Smooth muscle cell (in vitro differentiated cells): ENCODE measurements at regions not wholly inside any gene's neighbourhood (a gene's known extent, or its start where the extent isn't known, plus 50 kb on each side); places are given as distances from the start of the nearest gene placed in this dataset.

ENCODE experiments used
- DNase-seq: peaks from one replicate; lab custom pipeline; 2025; ENCODE audit not compliant: unreplicated experiment; lab: John Stamatoyannopoulos, UW
- H2AFZ ChIP-seq: fragments of 200-600 bp; sonication (generic); 2 replicates; pipeline ENCODE4 v1.6.0; 2016; ENCODE audit warnings: antibody characterized with exemption, low read depth, mild to moderate bottlenecking
- H3F3A ChIP-seq: fragments of 200-600 bp; sonication (generic); 2 replicates; pipeline ENCODE4 v1.6.0; 2017; ENCODE audit warnings: antibody characterized with exemption, low read depth
- H3K27ac ChIP-seq: fragments of 200-600 bp; sonication (generic); 2 replicates; pipeline ENCODE4 v1.5.1; 2016; ENCODE audit warnings: low read depth, mild to moderate bottlenecking
- H3K27me3 ChIP-seq: fragments of 200-600 bp; sonication (generic); 2 replicates; pipeline ENCODE4 v1.6.1; 2016; ENCODE audit warnings: low read depth, mild to moderate bottlenecking
- H3K36me3 ChIP-seq: fragments of 200-600 bp; sonication (generic); 2 replicates; pipeline ENCODE4 v1.5.1; 2016; ENCODE audit warnings: low read depth
- H3K4me1 ChIP-seq: fragments of 200-600 bp; sonication (generic); 2 replicates; pipeline ENCODE4 v1.5.1; 2016; ENCODE audit warnings: low read depth
- H3K4me2 ChIP-seq: fragments of 200-600 bp; sonication (generic); 2 replicates; pipeline ENCODE4 v1.6.0; 2016; ENCODE audit warnings: mild to moderate bottlenecking
- H3K4me3 ChIP-seq: fragments of 200-600 bp; sonication (generic); 2 replicates; pipeline ENCODE4 v1.5.1; 2016; ENCODE audit warnings: mild to moderate bottlenecking
- H3K79me2 ChIP-seq: fragments of 200-600 bp; sonication (generic); 2 replicates; pipeline ENCODE4 v1.6.0; 2016; ENCODE audit warnings: low read depth, mild to moderate bottlenecking
- H3K9ac ChIP-seq: fragments of 200-600 bp; sonication (generic); 2 replicates; pipeline ENCODE4 v1.6.0; 2016; ENCODE audit warnings: low read depth
- H3K9me3 ChIP-seq: fragments of 200-600 bp; sonication (generic); replicated peaks from 2 replicates; pipeline ENCODE4 v1.5.1; 2016; ENCODE audit warnings: low read depth
- H4K20me1 ChIP-seq: fragments of 200-600 bp; sonication (generic); 2 replicates; pipeline ENCODE4 v1.6.0; 2016; ENCODE audit warnings: low read depth
- WGBS: methylation state at CpG from one replicate; pipeline ENCODE4 v1.1.7; 2016; ENCODE audit warnings: low lambda C conversion rate; 5-methylcytosine and 5-hydroxymethylcytosine counted together
- TF ChIP-seq, protein P1 (sequence below): fragments of 200-600 bp; sonication (generic); IDR thresholded peaks from 2 replicates; pipeline ENCODE4 v1.5.1; 2017; ENCODE audit warnings: borderline replicate concordance, mild to moderate bottlenecking, antibody characterized with exemption; ENCODE audit not compliant: insufficient read depth, poor library complexity, severe bottlenecking

DNA sequence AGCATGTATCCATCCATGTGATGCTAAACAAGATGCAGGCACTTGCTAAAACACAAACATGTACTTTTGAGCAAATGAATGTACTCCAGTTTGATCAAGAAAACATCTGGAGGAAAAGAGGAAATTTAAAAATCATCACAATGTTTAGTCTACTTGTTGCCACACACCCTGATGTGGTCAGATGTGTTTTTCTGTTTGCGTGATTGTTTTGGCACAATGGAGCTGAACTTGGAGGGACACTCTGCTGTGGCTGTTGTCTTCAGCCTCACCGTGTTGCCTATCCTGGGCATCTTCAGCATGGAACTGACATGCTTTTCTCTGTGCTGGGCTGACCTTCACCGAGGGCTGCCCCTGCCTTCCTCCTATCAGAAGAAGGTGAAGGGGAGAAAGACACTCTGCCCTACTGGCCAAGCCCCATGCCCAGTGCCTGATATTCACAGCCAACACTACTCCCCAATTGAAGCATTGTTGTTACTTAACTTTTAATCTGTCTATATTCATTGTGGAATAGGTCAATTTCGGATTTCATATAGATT lies 268.3 kb upstream of the IGFBP3 start:
- TF ChIP-seq, protein P1, sequence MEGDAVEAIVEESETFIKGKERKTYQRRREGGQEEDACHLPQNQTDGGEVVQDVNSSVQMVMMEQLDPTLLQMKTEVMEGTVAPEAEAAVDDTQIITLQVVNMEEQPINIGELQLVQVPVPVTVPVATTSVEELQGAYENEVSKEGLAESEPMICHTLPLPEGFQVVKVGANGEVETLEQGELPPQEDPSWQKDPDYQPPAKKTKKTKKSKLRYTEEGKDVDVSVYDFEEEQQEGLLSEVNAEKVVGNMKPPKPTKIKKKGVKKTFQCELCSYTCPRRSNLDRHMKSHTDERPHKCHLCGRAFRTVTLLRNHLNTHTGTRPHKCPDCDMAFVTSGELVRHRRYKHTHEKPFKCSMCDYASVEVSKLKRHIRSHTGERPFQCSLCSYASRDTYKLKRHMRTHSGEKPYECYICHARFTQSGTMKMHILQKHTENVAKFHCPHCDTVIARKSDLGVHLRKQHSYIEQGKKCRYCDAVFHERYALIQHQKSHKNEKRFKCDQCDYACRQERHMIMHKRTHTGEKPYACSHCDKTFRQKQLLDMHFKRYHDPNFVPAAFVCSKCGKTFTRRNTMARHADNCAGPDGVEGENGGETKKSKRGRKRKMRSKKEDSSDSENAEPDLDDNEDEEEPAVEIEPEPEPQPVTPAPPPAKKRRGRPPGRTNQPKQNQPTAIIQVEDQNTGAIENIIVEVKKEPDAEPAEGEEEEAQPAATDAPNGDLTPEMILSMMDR = no peak
- H3K4me2 ChIP-seq = no peak overlapping the region
- no peaks in the 10 kb centered on the region for H3K9me3 ChIP-seq
- 93% methylated on average over 4 of the region's 4 CpGs for WGBS
- no peaks in the 10 kb centered on the region for H4K20me1 ChIP-seq
- H3K27me3 ChIP-seq = no peaks in the 10 kb centered on the region
- no peaks in the 10 kb centered on the region for H3K36me3 ChIP-seq
- no peak overlapping the region for H3K9ac ChIP-seq
- no peak overlapping the region for H3K4me3 ChIP-seq
- no peak overlapping the region for H3K27ac ChIP-seq
- H3K79me2 ChIP-seq = peaks cover 4% of the 10 kb centered on the region
- peaks cover 11% of the 10 kb centered on the region for H3K4me1 ChIP-seq
- no peak for DNase-seq
- no peaks in the 10 kb centered on the region for H3F3A ChIP-seq
- no peak overlapping the region for H2AFZ ChIP-seq

- Histone ChIP-seq H3K4me3 (no peak overlapping the region), H2AFZ (no peak overlapping the region), H3K27ac (no peak overlapping the region), H3K36me3 (no peaks in the 10 kb centered on the region), H3K79me2 (no peaks in the 10 kb centered on the region), H3K4me1 (no peaks in the 10 kb centered on the region), H4K20me1 (no peaks in the 10 kb centered on the region), H3K9ac (no peak overlapping the region), H3K27me3 (no peaks in the 10 kb centered on the region), H3K9me3 (no peaks in the 10 kb centered on the region), H3F3A (no peaks in the 10 kb centered on the region), H3K4me2 (no peak overlapping the region)
- 88% methylated on average over 1 of the region's 1 CpG for WGBS
- TF ChIP-seq, protein P1 = no peak
- DNase-seq = no peak
Observed at GRCh38 chr7:46186131-46186530, 265.1 kb upstream of the IGFBP3 start.

DNA sequence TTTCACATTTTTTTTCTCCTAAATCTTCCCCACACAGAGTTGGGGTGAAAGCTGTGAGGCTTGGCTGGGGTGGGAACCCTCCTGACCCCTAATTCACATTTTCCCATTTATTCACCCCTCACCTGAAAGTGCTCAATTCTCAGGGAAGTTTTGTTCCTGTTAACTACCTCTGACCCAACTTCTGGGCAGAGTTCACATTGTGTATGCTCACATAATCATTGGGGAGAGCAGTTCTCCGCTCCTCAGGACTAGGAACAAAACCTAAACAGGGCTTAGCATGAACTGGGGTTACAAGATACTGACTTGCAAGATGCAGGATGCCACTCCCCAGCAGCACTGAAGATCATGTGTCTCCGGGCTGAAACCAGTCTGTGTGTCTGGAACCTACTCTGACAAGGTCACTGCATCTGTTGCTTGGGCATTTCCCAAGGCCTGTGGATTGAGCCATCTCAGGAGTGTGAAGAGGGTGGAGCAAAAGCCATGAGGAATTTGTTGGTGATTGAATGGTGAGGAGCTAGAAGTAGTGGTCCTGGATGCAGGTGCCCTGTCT lies 258.1 kb upstream of the IGFBP3 start:
- peak overlapping the region; percentile 47 for H3K27ac ChIP-seq
- no peak for DNase-seq
- H3K4me2 ChIP-seq = peak overlapping the region; percentile 31
- H3F3A ChIP-seq = no peaks in the 10 kb centered on the region
- 92% methylated on average over 2 of the region's 2 CpGs for WGBS
- H3K79me2 ChIP-seq = peaks cover 21% of the 10 kb centered on the region
- H3K4me1 ChIP-seq = peaks cover 8% of the 10 kb centered on the region
- no peak overlapping the region for H3K9ac ChIP-seq
- H4K20me1 ChIP-seq = no peaks in the 10 kb centered on the region
- peaks cover 4% of the 10 kb centered on the region for H3K36me3 ChIP-seq
- H3K4me3 ChIP-seq = no peak overlapping the region
- H2AFZ ChIP-seq = no peak overlapping the region
- no peaks in the 10 kb centered on the region for H3K27me3 ChIP-seq
- H3K9me3 ChIP-seq = no peaks in the 10 kb centered on the region
- TF ChIP-seq, protein P1 = no peak

- TF ChIP-seq, protein P1 = no peak
- H4K20me1 ChIP-seq = no peaks in the 10 kb centered on the region
- DNase-seq = no peak
- peak overlapping the region; percentile 47 for H3K27ac ChIP-seq
- H3K9me3 ChIP-seq = no peaks in the 10 kb centered on the region
- peaks cover 8% of the 10 kb centered on the region for H3K4me1 ChIP-seq
- H3K4me3 ChIP-seq = no peak overlapping the region
- no peaks in the 10 kb centered on the region for H3K27me3 ChIP-seq
- H2AFZ ChIP-seq = no peak overlapping the region
- no peaks in the 10 kb centered on the region for H3F3A ChIP-seq
- H3K4me2 ChIP-seq = peak overlapping the region; percentile 31
- no peak overlapping the region for H3K9ac ChIP-seq
- peaks cover 21% of the 10 kb centered on the region for H3K79me2 ChIP-seq
- peaks cover 4% of the 10 kb centered on the region for H3K36me3 ChIP-seq
Observed at GRCh38 chr7:46178661-46179060, 257.6 kb upstream of the IGFBP3 start.
